ENCODE measurements at regions not wholly inside any gene's neighbourhood (a gene's known extent, or its start where the extent isn't known, plus 50 kb on each side); places are given as distances from the start of the nearest gene placed in this dataset.

GRCh38 chr9:550333-550732 is 291.2 kb upstream of the DMRT1 start:
- Mint-ChIP-seq H3K27me3 (ENCODE audit: low read depth in 2 of 2) (peaks cover 24 to 28% of the 10 kb centered on the region in 2 donors), H3K36me3 (no peaks in the 10 kb centered on the region), H3K27ac (no peak overlapping the region), H3K4me1 (peaks cover 0 to 10% of the 10 kb centered on the region in 2 donors), H3K4me3 (no peak overlapping the region), H3K9me3 (no peaks in the 10 kb centered on the region)
- H3K9me3 ChIP-seq (ENCODE audit: control insufficient read depth, insufficient read depth, low read length) = no peaks in the 10 kb centered on the region
- 85% methylated on average over 5 of the region's 8 CpGs for WGBS (ENCODE audit: insufficient coverage)
- no peak for TF ChIP-seq CTCF (IDR thresholded peaks at IDR 0.05)
- no peak for DNase-seq
- no peak overlapping the region for H3K27ac ChIP-seq (ENCODE audit: low read length)
- H3K36me3 ChIP-seq (ENCODE audit: control insufficient read depth, insufficient read depth, low read length) = no peaks in the 10 kb centered on the region
- ATAC-seq = no peak
- H3K27me3 ChIP-seq (ENCODE audit: control insufficient read depth, insufficient read depth, low read length) = no peaks in the 10 kb centered on the region
- intact Hi-C loops (cut with micrococcal nuclease) = no loop called here
- no peak overlapping the region for H3K4me3 ChIP-seq (ENCODE audit: low read length)
- H3K4me1 ChIP-seq (ENCODE audit: control insufficient read depth, insufficient read depth, low read length) = no peaks in the 10 kb centered on the region

GRCh38 chr9:551986-552929 is 289.2 kb upstream of the DMRT1 start:
- no peaks in the 10 kb centered on the region for H3K9me3 Mint-ChIP-seq
- no peak overlapping the region for H3K4me3 Mint-ChIP-seq
- ATAC-seq (no peak), DNase-seq (no peak)
- H3K4me1 ChIP-seq (ENCODE audit: control insufficient read depth, insufficient read depth, low read length) = no peaks in the 10 kb centered on the region
- no peaks in the 10 kb centered on the region for H3K36me3 ChIP-seq (ENCODE audit: control insufficient read depth, insufficient read depth, low read length)
- H3K27me3 Mint-ChIP-seq (ENCODE audit: low read depth in 2 of 2) = peaks cover 23 to 26% of the 10 kb centered on the region in 2 donors
- no peak overlapping the region for H3K4me3 ChIP-seq (ENCODE audit: low read length)
- no peak for TF ChIP-seq CTCF (IDR thresholded peaks at IDR 0.05)
- H3K4me1 Mint-ChIP-seq = peaks cover 0 to 6% of the 10 kb centered on the region in 2 donors
- H3K36me3 Mint-ChIP-seq = no peaks in the 10 kb centered on the region
- no peaks in the 10 kb centered on the region for H3K27me3 ChIP-seq (ENCODE audit: control insufficient read depth, insufficient read depth, low read length)
- H3K27ac ChIP-seq (ENCODE audit: low read length) = no peak overlapping the region
- 97% methylated on average over 12 of the region's 12 CpGs for WGBS (ENCODE audit: insufficient coverage)
- intact Hi-C loops (cut with micrococcal nuclease) = no loop called here
- no peaks in the 10 kb centered on the region for H3K9me3 ChIP-seq (ENCODE audit: control insufficient read depth, insufficient read depth, low read length)
- no peak overlapping the region for H3K27ac Mint-ChIP-seq

- H3K27me3 Mint-ChIP-seq (ENCODE audit: low read depth in 2 of 2) = peaks cover 29 to 50% of the 10 kb centered on the region in 2 donors
- Histone ChIP-seq H3K27ac (ENCODE audit: low read length) (no peak overlapping the region), H3K9me3 (ENCODE audit: control insufficient read depth, insufficient read depth, low read length) (no peaks in the 10 kb centered on the region), H3K4me3 (ENCODE audit: low read length) (no peak overlapping the region), H3K36me3 (ENCODE audit: control insufficient read depth, insufficient read depth, low read length) (no peaks in the 10 kb centered on the region), H3K27me3 (ENCODE audit: control insufficient read depth, insufficient read depth, low read length) (no peaks in the 10 kb centered on the region), H3K4me1 (ENCODE audit: control insufficient read depth, insufficient read depth, low read length) (no peaks in the 10 kb centered on the region)
- TF ChIP-seq CTCF (IDR thresholded peaks at IDR 0.05) = no peak
- H3K27ac Mint-ChIP-seq = no peak overlapping the region
- no peak for DNase-seq
- no peaks in the 10 kb centered on the region for H3K36me3 Mint-ChIP-seq
- intact Hi-C loops (cut with micrococcal nuclease) = no loop called here
- no peak for ATAC-seq
- no peaks in the 10 kb centered on the region for H3K4me1 Mint-ChIP-seq
- no peaks in the 10 kb centered on the region for H3K9me3 Mint-ChIP-seq
- no peak overlapping the region for H3K4me3 Mint-ChIP-seq
- WGBS (ENCODE audit: insufficient coverage) = 97% methylated on average over 2 of the region's 4 CpGs
These were observed 286.0 kb upstream of the DMRT1 start for GRCh38 chr9:555493-555892.
